NCI-H2029 (cell line): ENCODE measurements at regions not wholly inside any gene's neighbourhood (a gene's known extent, or its start where the extent isn't known, plus 50 kb on each side); places are given as distances from the start of the nearest gene placed in this dataset.

Experiments
- DNase-seq: peaks from one replicate; lab custom pipeline; 2025; lab: John Stamatoyannopoulos, UW

- DNase-seq, result no peak
Measured at GRCh38 chr5:4817767-4818166, 322.4 kb upstream of the ADAMTS16 start.

GRCh38 chr5:4831325-4831724 lies 308.8 kb upstream of the ADAMTS16 start:
- DNase-seq, result no peak

- no peak for DNase-seq
Measured at GRCh38 chr5:4832471-4832870, 307.7 kb upstream of the ADAMTS16 start.

- no peak for DNase-seq
Measured at GRCh38 chr5:4833104-4833738, 306.9 kb upstream of the ADAMTS16 start.

GRCh38 chr5:4837489-4838058 lies 302.6 kb upstream of the ADAMTS16 start:
- no peak for DNase-seq

- DNase-seq, result no peak
Measured at GRCh38 chr5:4845221-4845620, 294.9 kb upstream of the ADAMTS16 start.

GRCh38 chr5:4847766-4848165 lies 292.4 kb upstream of the ADAMTS16 start:
- DNase-seq, result no peak

GRCh38 chr5:4855036-4855435 lies 285.1 kb upstream of the ADAMTS16 start:
- no peak for DNase-seq

GRCh38 chr5:4855880-4856279 lies 284.2 kb upstream of the ADAMTS16 start:
- no peak for DNase-seq

- no peak for DNase-seq
Measured at GRCh38 chr5:4857761-4858160, 282.4 kb upstream of the ADAMTS16 start.

- no peak for DNase-seq
Measured at GRCh38 chr5:4859500-4860235, 280.5 kb upstream of the ADAMTS16 start.

- no peak for DNase-seq
Measured at GRCh38 chr5:4860631-4861030, 279.5 kb upstream of the ADAMTS16 start.

GRCh38 chr5:4862500-4862899 lies 277.6 kb upstream of the ADAMTS16 start:
- peak; percentile 23 for DNase-seq

- no peak for DNase-seq
Measured at GRCh38 chr5:4866131-4866659, 273.9 kb upstream of the ADAMTS16 start.

GRCh38 chr5:4866817-4867216 lies 273.3 kb upstream of the ADAMTS16 start:
- DNase-seq, result no peak

- DNase-seq, result peak; percentile 43
Measured at GRCh38 chr5:4868140-4868735, 271.9 kb upstream of the ADAMTS16 start.

GRCh38 chr5:4873652-4874051 lies 266.5 kb upstream of the ADAMTS16 start:
- DNase-seq, result no peak

- DNase-seq, result no peak
Measured at GRCh38 chr5:4874097-4874496, 266.0 kb upstream of the ADAMTS16 start.

GRCh38 chr5:4875942-4876341 lies 264.2 kb upstream of the ADAMTS16 start:
- DNase-seq, result no peak

- no peak for DNase-seq
Measured at GRCh38 chr5:4876804-4877203, 263.3 kb upstream of the ADAMTS16 start.

- no peak for DNase-seq
Measured at GRCh38 chr5:4877579-4877978, 262.6 kb upstream of the ADAMTS16 start.

GRCh38 chr5:4879075-4879474 lies 261.1 kb upstream of the ADAMTS16 start:
- DNase-seq, result no peak
